Endothelial cell of umbilical vein (primary cell): ENCODE measurements at regions not wholly inside any gene's neighbourhood (a gene's known extent, or its start where the extent isn't known, plus 50 kb on each side); places are given as distances from the start of the nearest gene placed in this dataset.

ENCODE experiments used
- BruUV-seq: library from RNA; stranded (reverse); fragments of 400-500 nt; replicated peaks from 2 replicates; lab custom pipeline; 2021; lab: Mats Ljungman, UMichigan
- CTCF ChIA-PET: fragments of 300-600, 350-600 bp; sonication (Branson Sonifier 250); formaldehyde crosslinking; loops from one replicate; lab custom pipeline; 2021; ENCODE audit warnings: antibody characterized with exemption, inconsistent platforms; lab: Charles Lee
- POLR2A ChIA-PET: fragments of 300-600, 350-600 bp; sonication (Branson Sonifier 250); formaldehyde crosslinking; loops from one replicate; lab custom pipeline; 2021; ENCODE audit warnings: antibody characterized with exemption, inconsistent platforms; lab: Charles Lee
- DNase-seq: peaks from one replicate; pipeline ENCODE4 v3.0.0-alpha.2; 2011; ENCODE audit warnings: low read depth, low spot score
- FAIRE-seq: peaks from 2 replicates; lab custom pipeline; 2011; peaks lifted over from hg19 to GRCh38; lab: Jason Lieb, UNC
- H2AFZ ChIP-seq: 2 replicates; pipeline ENCODE4 v1.6.0; 2012; ENCODE audit warnings: low read depth, low read length, control low read depth, inconsistent platforms
- H3K27ac ChIP-seq: 2 replicates; pipeline ENCODE4 v1.5.1; 2011; ENCODE audit warnings: low read depth, mild to moderate bottlenecking, control low read depth, low read length, moderate library complexity; ENCODE audit not compliant: insufficient read depth
- H3K27me3 ChIP-seq, 2 experiments: 2 replicates each; pipeline versions ENCODE4 v1.6.0 to v1.6.1; 2011; ENCODE audit warnings: low read length in 2 of 2, mixed read lengths in 1 of 2; ENCODE audit not compliant: control insufficient read depth in 2 of 2, insufficient read depth in 2 of 2
- H3K36me3 ChIP-seq, 2 experiments: 2 replicates in 1 of 2; 3 replicates in 1 of 2; pipeline ENCODE4 v1.5.1; 2011; ENCODE audit warnings: low read length in 2 of 2, mild to moderate bottlenecking in 1 of 2, moderate library complexity in 1 of 2; ENCODE audit not compliant: control insufficient read depth in 2 of 2, insufficient read depth in 2 of 2; ENCODE audit errors: extremely low read depth in 1 of 2
- H3K4me1 ChIP-seq: 3 replicates; pipeline ENCODE4 v1.5.1; 2011; ENCODE audit warnings: mild to moderate bottlenecking, low read length; ENCODE audit not compliant: control insufficient read depth, insufficient read depth; ENCODE audit errors: extremely low read depth
- H3K4me2 ChIP-seq: 2 replicates; pipeline ENCODE4 v1.6.1; 2011; ENCODE audit warnings: low read length, control low read depth, mixed read lengths; ENCODE audit not compliant: insufficient read depth
- H3K4me3 ChIP-seq, 3 experiments: fragments of 200-600 bp in 1 of 3; sonication (generic), shearing (Covaris generic) in 1 of 3; replicated peaks in 1 of 3; 2 replicates each; pipeline ENCODE4 v1.5.1; 2011 to 2016; ENCODE audit warnings: control low read depth in 3 of 3, low read length in 3 of 3, mild to moderate bottlenecking in 2 of 3, inconsistent platforms in 1 of 3, low read depth in 1 of 3, moderate library complexity in 1 of 3; ENCODE audit not compliant: insufficient read depth in 1 of 3
- H3K79me2 ChIP-seq: 2 replicates; pipeline ENCODE4 v1.6.0; 2012; ENCODE audit warnings: low read length, inconsistent platforms; ENCODE audit not compliant: control insufficient read depth, insufficient read depth
- H3K9ac ChIP-seq: replicated peaks from 2 replicates; pipeline ENCODE3; 2011; ENCODE audit warnings: low read length, control low read depth; ENCODE audit not compliant: insufficient read depth; ENCODE audit errors: extremely low read depth
- H3K9me1 ChIP-seq: replicated peaks from 3 replicates; pipeline ENCODE4 v1.6.0; 2011; ENCODE audit warnings: mild to moderate bottlenecking, low read length; ENCODE audit not compliant: control insufficient read depth, insufficient read depth; ENCODE audit errors: extremely low read depth
- H3K9me3 ChIP-seq: replicated peaks from 2 replicates; pipeline ENCODE4 v1.5.1; 2012; ENCODE audit warnings: low read length, inconsistent platforms; ENCODE audit not compliant: control insufficient read depth, insufficient read depth
- H4K20me1 ChIP-seq: replicated peaks from 2 replicates; pipeline ENCODE3; 2011; ENCODE audit warnings: mild to moderate bottlenecking, low read length; ENCODE audit not compliant: control insufficient read depth, insufficient read depth; ENCODE audit errors: extremely low read depth
- CTCF ChIP-seq, 2 donors: IDR thresholded peaks; 1 replicate in 1 of 2; 2 replicates in 1 of 2; pipeline ENCODE4 v1.5.1; 2011; ENCODE audit warnings: low read length in 2 of 2, mild to moderate bottlenecking in 2 of 2, moderate library complexity in 2 of 2, control low read depth in 1 of 2, inconsistent platforms in 1 of 2, low read depth in 1 of 2; ENCODE audit not compliant: insufficient read depth in 1 of 2; ENCODE audit errors: extremely low read depth in 1 of 2
- GATA2 ChIP-seq: IDR thresholded peaks from 2 replicates; pipeline ENCODE4 v1.7.0; 2011; ENCODE audit warnings: low read depth, mild to moderate bottlenecking, moderate library complexity, mixed read lengths, low read length; ENCODE audit not compliant: insufficient read length, insufficient read depth
- JUN ChIP-seq: IDR thresholded peaks from 2 replicates; pipeline ENCODE4 v1.6.1; 2011; ENCODE audit warnings: borderline replicate concordance, low read depth; ENCODE audit not compliant: insufficient read length, insufficient read depth
- MYC ChIP-seq: IDR thresholded peaks from one replicate; pipeline ENCODE4 v1.6.1; 2011; ENCODE audit warnings: mild to moderate bottlenecking, low read depth, low read length
- POLR2AphosphoS5 ChIP-seq: IDR thresholded peaks from 2 replicates; pipeline ENCODE4 v1.6.1; 2012; ENCODE audit warnings: low read depth, mild to moderate bottlenecking, control low read depth, low read length, moderate library complexity; ENCODE audit not compliant: insufficient read depth
- dilution Hi-C: fragments of 300-500 bp; cut with MboI; formaldehyde crosslinking; loops from one replicate; pipeline ENCODE4 v1.15.0; 2019; ENCODE audit warnings: low sequenced_read_pairs; ENCODE audit not compliant: extremely low pct_ligation_motif_present
- intact Hi-C: fragments of 100-400 bp; cut with micrococcal nuclease; formaldehyde crosslinking; loops from one replicate; pipeline ENCODE4 v1.10.0; 2022
- TF ChIP-seq, protein P1 (sequence below): IDR thresholded peaks from 2 replicates; pipeline ENCODE4 v1.6.1; 2011; ENCODE audit not compliant: insufficient read depth, insufficient read length

DNA sequence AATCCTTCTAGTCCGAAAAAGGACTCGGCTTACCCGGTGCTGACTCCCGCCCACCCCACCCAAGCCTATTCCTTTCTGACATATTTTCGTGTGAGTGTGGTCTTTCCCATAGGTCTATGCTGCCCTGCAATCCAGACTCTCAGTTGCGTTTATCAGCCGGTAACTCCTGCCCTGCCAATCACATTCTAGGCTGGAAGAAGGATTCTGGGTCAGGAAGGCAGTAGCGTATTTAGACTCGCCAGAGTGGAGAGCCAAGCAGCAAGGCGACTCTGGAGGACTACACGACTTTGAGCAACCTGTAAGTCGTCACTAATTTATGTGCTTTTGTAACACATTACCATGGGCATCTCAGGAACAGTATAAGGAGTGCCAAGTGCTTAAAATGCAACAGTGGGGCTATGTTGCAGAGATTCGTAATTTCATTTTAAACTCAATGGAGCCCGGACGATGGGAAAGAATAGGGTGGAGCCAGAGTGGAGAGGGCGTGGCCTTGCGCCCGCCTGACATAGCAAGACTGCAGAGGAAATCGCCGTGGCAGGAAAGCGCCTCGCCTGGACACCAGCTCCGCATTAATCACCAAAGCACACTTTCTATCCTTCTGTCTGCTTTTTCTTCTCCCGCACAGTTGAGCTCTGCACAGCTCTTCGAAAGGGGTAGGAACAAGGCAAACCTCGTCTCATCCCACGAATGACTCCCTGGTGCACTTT is 1044.2 kb downstream of the AGBL1 start:
- CTCF ChIA-PET, result no interaction called here
- Histone ChIP-seq H2AFZ (no peak overlapping the region), H4K20me1 (no peaks in the 10 kb centered on the region), H3K4me2 (no peak overlapping the region), H3K79me2 (no peaks in the 10 kb centered on the region), H3K4me3 (no peak overlapping the region), H3K9me1 (no peaks in the 10 kb centered on the region), H3K27ac (no peak overlapping the region), H3K4me1 (no peaks in the 10 kb centered on the region), H3K27me3 (no peaks in the 10 kb centered on the region), H3K9ac (no peak overlapping the region), H3K36me3 (no peaks in the 10 kb centered on the region), H3K9me3 (peaks cover 3% of the 10 kb centered on the region)
- TF ChIP-seq POLR2AphosphoS5 (no peak), GATA2 (no peak), CTCF (IDR thresholded peaks at IDR 0.05; ENCODE audit: extremely low read depth in 1 of 2, insufficient read depth in 1 of 2, low read depth in 1 of 2, low read length in 2 of 2) (no peak), MYC (no peak), JUN (no peak)
- TF ChIP-seq, protein P1, sequence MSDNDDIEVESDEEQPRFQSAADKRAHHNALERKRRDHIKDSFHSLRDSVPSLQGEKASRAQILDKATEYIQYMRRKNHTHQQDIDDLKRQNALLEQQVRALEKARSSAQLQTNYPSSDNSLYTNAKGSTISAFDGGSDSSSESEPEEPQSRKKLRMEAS, result no peak
- no TSS peak for BruUV-seq
- DNase-seq (no peak), FAIRE-seq (no peak)
- dilution Hi-C loops, result no loop called here
- POLR2A ChIA-PET, result no interaction called here
- intact Hi-C loops, result no loop called here
